Adrenal gland (tissue), 5 donors: ENCODE measurements at regions not wholly inside any gene's neighbourhood (a gene's known extent, or its start where the extent isn't known, plus 50 kb on each side); places are given as distances from the start of the nearest gene placed in this dataset.

Experiments used
- CTCF ChIP-seq, 6 experiments: fragments of 450-650 bp in 4 of 6; fragments of 200-600 bp in 2 of 6; sonication (generic) in 1 of 6; IDR thresholded peaks; 1 replicate in 5 of 6; 2 replicates in 1 of 6; pipeline versions ENCODE4 v1.5.1 to v1.8.0; 2016 to 2021; ENCODE audit warnings: antibody characterized with exemption in 6 of 6, mild to moderate bottlenecking in 2 of 6, moderate library complexity in 1 of 6
- POLR2A ChIP-seq, 2 donors: fragments of 450-650 bp; IDR thresholded peaks; one replicate each; pipeline ENCODE4 v1.6.1; 2017; ENCODE audit warnings: antibody characterized with exemption in 2 of 2, mild to moderate bottlenecking in 2 of 2, moderate library complexity in 1 of 2
- donor health status: DM: no; HTN: no; CAD: no.

GRCh38 chr2:122210065-122210464 is 454.6 kb downstream of the TSN start:
- TF ChIP-seq CTCF (IDR thresholded peaks at IDR 0.05) (no peak), POLR2A (IDR thresholded peaks at IDR 0.05) (no peak)
